ENCODE measurements at regions not wholly inside any gene's neighbourhood (a gene's known extent, or its start where the extent isn't known, plus 50 kb on each side); places are given as distances from the start of the nearest gene placed in this dataset.

DNA sequence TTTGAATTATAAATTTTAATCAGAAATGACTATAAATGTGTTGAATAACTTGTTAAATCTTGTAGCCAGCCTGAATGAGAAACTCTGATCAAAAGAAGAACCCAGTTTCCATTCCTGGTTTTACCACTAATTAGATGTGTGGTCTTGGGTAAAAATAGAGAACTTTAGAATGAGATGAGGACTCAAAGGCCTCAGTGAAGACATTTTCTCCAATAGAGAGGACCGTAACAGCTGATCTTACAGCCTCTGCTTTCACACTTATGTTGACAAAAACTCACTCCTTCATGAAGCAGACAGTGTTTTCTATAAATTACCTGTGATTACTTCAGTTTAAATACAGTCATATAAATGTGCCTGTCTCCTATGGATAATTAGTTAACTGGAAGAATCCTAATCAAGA, 200.1 kb upstream of the MEOX2 start:
- no peaks in the 10 kb centered on the region for H4K20me1 ChIP-seq (replicated peaks; ENCODE audit: control insufficient read depth, insufficient read depth, low read length)
- H3K4me3 ChIP-seq, result no peak overlapping the region
- TF ChIP-seq TRIM24 (IDR thresholded peaks at IDR 0.05) (no peak), BRD9 (IDR thresholded peaks at IDR 0.05; ENCODE audit: low read depth, partially characterized antibody) (no peak), NFRKB (IDR thresholded peaks at IDR 0.05; ENCODE audit: low read depth) (no peak), PCBP2 (IDR thresholded peaks at IDR 0.05; ENCODE audit: low read depth, low read length, poor library complexity, severe bottlenecking) (no peak), NFATC3 (IDR thresholded peaks at IDR 0.05) (no peak), PTRF (tag; IDR thresholded peaks at IDR 0.05) (no peak), NFIX (CRISPR knock-in tag; IDR thresholded peaks at IDR 0.05; ENCODE audit: low read depth) (no peak), ZNF589 (CRISPR knock-in tag; IDR thresholded peaks at IDR 0.05; ENCODE audit: low read depth) (no peak), TGIF2 (CRISPR knock-in tag; IDR thresholded peaks at IDR 0.05) (no peak), FOXA1 (IDR thresholded peaks at IDR 0.05; ENCODE audit: borderline replicate concordance) (no peak)
- TF ChIP-seq, protein P1, sequence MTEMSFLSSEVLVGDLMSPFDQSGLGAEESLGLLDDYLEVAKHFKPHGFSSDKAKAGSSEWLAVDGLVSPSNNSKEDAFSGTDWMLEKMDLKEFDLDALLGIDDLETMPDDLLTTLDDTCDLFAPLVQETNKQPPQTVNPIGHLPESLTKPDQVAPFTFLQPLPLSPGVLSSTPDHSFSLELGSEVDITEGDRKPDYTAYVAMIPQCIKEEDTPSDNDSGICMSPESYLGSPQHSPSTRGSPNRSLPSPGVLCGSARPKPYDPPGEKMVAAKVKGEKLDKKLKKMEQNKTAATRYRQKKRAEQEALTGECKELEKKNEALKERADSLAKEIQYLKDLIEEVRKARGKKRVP (CRISPR knock-in tag; IDR thresholded peaks at IDR 0.05), result no peak
- TF ChIP-seq, protein P2, sequence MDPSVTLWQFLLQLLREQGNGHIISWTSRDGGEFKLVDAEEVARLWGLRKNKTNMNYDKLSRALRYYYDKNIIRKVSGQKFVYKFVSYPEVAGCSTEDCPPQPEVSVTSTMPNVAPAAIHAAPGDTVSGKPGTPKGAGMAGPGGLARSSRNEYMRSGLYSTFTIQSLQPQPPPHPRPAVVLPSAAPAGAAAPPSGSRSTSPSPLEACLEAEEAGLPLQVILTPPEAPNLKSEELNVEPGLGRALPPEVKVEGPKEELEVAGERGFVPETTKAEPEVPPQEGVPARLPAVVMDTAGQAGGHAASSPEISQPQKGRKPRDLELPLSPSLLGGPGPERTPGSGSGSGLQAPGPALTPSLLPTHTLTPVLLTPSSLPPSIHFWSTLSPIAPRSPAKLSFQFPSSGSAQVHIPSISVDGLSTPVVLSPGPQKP (CRISPR knock-in tag; IDR thresholded peaks at IDR 0.05), result no peak
- no peak for FAIRE-seq
- no peaks in the 10 kb centered on the region; the same call in 1 of the 2 replicates for H3K9me3 ChIP-seq (replicated peaks; ENCODE audit: control insufficient read depth, insufficient read depth, low read depth, low read length)
- no peaks in the 10 kb centered on the region for H3K27me3 ChIP-seq (ENCODE audit: control insufficient read depth in 2 of 2, insufficient read depth in 2 of 2, low read length in 2 of 2)
- ChIA-PET POLR2A (no interaction called here), CTCF (ENCODE audit: low intra/inter-chr PET ratio) (no interaction called here)
- no peaks in the 10 kb centered on the region for H3K36me3 ChIP-seq (ENCODE audit: control insufficient read depth, insufficient read depth, low read length)
- H3K4me1 ChIP-seq (replicated peaks in 1 of 2; ENCODE audit: control insufficient read depth in 2 of 2, insufficient read depth in 2 of 2, low read length in 2 of 2), result no peaks in the 10 kb centered on the region
- in situ Hi-C loops (cut with MboI) (no loop called here), intact Hi-C loops (cut with micrococcal nuclease) (no loop called here)
- no peak overlapping the region for H2AFZ ChIP-seq (ENCODE audit: low read depth, low read length)
- no peak for DNase-seq (ENCODE audit: extremely low read depth in 1 of 4, low spot score in 3 of 4)
- BruUV-seq (replicated peaks), result no TSS peak
- H3K9ac ChIP-seq (ENCODE audit: insufficient read depth in 1 of 2, low read depth in 2 of 2, low read length in 2 of 2), result no peak overlapping the region
- no peak overlapping the region for H3K27ac ChIP-seq (ENCODE audit: extremely low read depth, low read depth, low read length)
- 0% methylated on average over 1 of the region's 1 CpG for WGBS (ENCODE audit: insufficient coverage, low coverage, missing lambda C conversion rate)
- ATAC-seq, result no peak
- H3K4me2 ChIP-seq (ENCODE audit: insufficient read depth, low read length), result no peak overlapping the region
- H3K9me1 ChIP-seq (ENCODE audit: control insufficient read depth, insufficient read depth, low read length), result no peaks in the 10 kb centered on the region
- H3K79me2 ChIP-seq (ENCODE audit: control insufficient read depth, insufficient read depth, low read length), result no peaks in the 10 kb centered on the region
